Erythroblast (primary cell): ENCODE measurements at regions not wholly inside any gene's neighbourhood (a gene's known extent, or its start where the extent isn't known, plus 50 kb on each side); places are given as distances from the start of the nearest gene placed in this dataset.

Experiments
- GATA1 ChIP-seq: IDR thresholded peaks from 2 replicates; pipeline ENCODE4 v1.6.1; 2011; ENCODE audit warnings: low read depth, mild to moderate bottlenecking, control low read depth, low read length, moderate library complexity
- POLR2A ChIP-seq: IDR thresholded peaks from 2 replicates; pipeline ENCODE4 v1.6.1; 2011; ENCODE audit warnings: mild to moderate bottlenecking, low read length

DNA sequence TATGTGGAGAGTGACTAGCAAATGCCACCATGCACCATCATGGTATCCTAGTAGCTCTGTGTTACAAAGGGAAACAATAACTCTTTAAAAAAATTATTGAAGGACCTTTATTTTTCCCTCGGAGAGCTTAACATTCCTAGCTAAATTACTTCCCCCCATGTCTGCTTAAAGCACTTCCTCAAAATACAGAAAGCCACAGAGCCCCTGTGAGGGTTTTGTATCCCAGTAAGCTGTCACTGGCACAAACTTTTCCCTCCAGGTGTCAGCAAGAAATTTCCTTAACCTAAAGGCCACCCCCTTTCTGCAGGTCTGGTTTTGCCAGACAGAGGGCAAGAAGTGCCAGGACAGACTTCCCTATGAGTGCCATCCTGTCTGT, 340.0 kb upstream of the PRDM1 start:
- no peak for TF ChIP-seq POLR2A
- no peak for TF ChIP-seq GATA1
